ENCODE measurements at regions not wholly inside any gene's neighbourhood (a gene's known extent, or its start where the extent isn't known, plus 50 kb on each side); places are given as distances from the start of the nearest gene placed in this dataset.

- TF ChIP-seq CTCF (IDR thresholded peaks at IDR 0.05; ENCODE audit: insufficient read depth, low read length, poor library complexity, severe bottlenecking) (no peak), EZH2phosphoT487 (conservative IDR thresholded peaks at IDR 0.05; ENCODE audit: low read length) (no peak)
These were observed 155.1 kb upstream of the TMEM229A start for GRCh38 chr7:124187962-124188361.

Data from SU-DHL-6 (cell line).